A673 (cell line): ENCODE measurements at regions not wholly inside any gene's neighbourhood (a gene's known extent, or its start where the extent isn't known, plus 50 kb on each side); places are given as distances from the start of the nearest gene placed in this dataset.

ENCODE experiments used
- BruUV-seq: library from RNA; stranded (reverse); fragments of 400-500 nt; replicated peaks from 2 replicates; lab custom pipeline; 2021; lab: Mats Ljungman, UMichigan
- CTCF ChIA-PET: fragments of 300-600 bp; sonication (Branson Sonifier 250); formaldehyde crosslinking; loops from one replicate; lab custom pipeline; 2022; ENCODE audit warnings: antibody characterized with exemption; lab: Charles Lee
- POLR2A ChIA-PET: fragments of 300-600 bp; sonication (Branson Sonifier 250); formaldehyde crosslinking; loops from one replicate; lab custom pipeline; 2022; ENCODE audit warnings: antibody characterized with exemption; ENCODE audit not compliant: low non-redundant PET; lab: Charles Lee
- DNase-seq: peaks from one replicate; pipeline ENCODE4 v3.0.0-alpha.2; 2015; ENCODE audit warnings: low spot score
- H3K27ac ChIP-seq: fragments of 200-600 bp; sonication (generic); 2 replicates; pipeline ENCODE4 v1.5.1; 2016; ENCODE audit warnings: mixed run types, low read depth, mild to moderate bottlenecking, mixed read lengths, antibody characterized with exemption, low read length; ENCODE audit not compliant: poor library complexity, severe bottlenecking
- H3K27me3 ChIP-seq: fragments of 200-600 bp; sonication (generic); replicated peaks from 2 replicates; pipeline ENCODE4 v1.6.1; 2017; ENCODE audit warnings: mixed run types, low read depth, mild to moderate bottlenecking, mixed read lengths, antibody characterized with exemption, low read length; ENCODE audit not compliant: insufficient read depth, poor library complexity
- H3K36me3 ChIP-seq: fragments of 200-600 bp; sonication (generic); 2 replicates; pipeline ENCODE4 v1.6.1; 2016; ENCODE audit warnings: mixed run types, mild to moderate bottlenecking, mixed read lengths, antibody characterized with exemption, low read length; ENCODE audit not compliant: insufficient read depth, poor library complexity, severe bottlenecking
- H3K4me1 ChIP-seq: fragments of 200-600 bp; sonication (generic); 2 replicates; pipeline ENCODE4 v1.6.1; 2017; ENCODE audit warnings: mixed run types, mild to moderate bottlenecking, mixed read lengths, antibody characterized with exemption, low read length; ENCODE audit not compliant: insufficient read depth, poor library complexity, severe bottlenecking
- H3K4me3 ChIP-seq: fragments of 200-600 bp; sonication (generic); 2 replicates; pipeline ENCODE4 v1.5.1; 2016; ENCODE audit warnings: low read depth, mixed run types, mild to moderate bottlenecking, mixed read lengths, low read length; ENCODE audit not compliant: poor library complexity, severe bottlenecking
- H3K9me3 ChIP-seq: fragments of 200-600 bp; sonication (generic); 2 replicates; pipeline ENCODE4 v1.6.1; 2016; ENCODE audit warnings: mixed run types, low read depth, mild to moderate bottlenecking, mixed read lengths, antibody characterized with exemption, low read length; ENCODE audit not compliant: poor library complexity, severe bottlenecking
- EZH2 ChIP-seq: fragments of 200-600 bp; sonication (generic); IDR thresholded peaks from 2 replicates; pipeline ENCODE4 v1.6.1; 2017; ENCODE audit warnings: borderline replicate concordance, low read depth, mild to moderate bottlenecking, mixed read lengths, antibody characterized with exemption, low read length; ENCODE audit not compliant: poor library complexity, severe bottlenecking
- intact Hi-C: fragments of 100-400 bp; cut with micrococcal nuclease; formaldehyde crosslinking; loops from one replicate; pipeline ENCODE4 v1.10.0; 2022; ENCODE audit not compliant: unreplicated experiment
- TF ChIP-seq, protein P1 (sequence below): fragments of 300-800, 200-600 bp; sonication (generic); conservative IDR thresholded peaks from 2 replicates; pipeline ENCODE4 v1.5.1; 2017; ENCODE audit warnings: low read depth, mild to moderate bottlenecking, antibody characterized with exemption, low read length, moderate library complexity, mixed read lengths

DNA sequence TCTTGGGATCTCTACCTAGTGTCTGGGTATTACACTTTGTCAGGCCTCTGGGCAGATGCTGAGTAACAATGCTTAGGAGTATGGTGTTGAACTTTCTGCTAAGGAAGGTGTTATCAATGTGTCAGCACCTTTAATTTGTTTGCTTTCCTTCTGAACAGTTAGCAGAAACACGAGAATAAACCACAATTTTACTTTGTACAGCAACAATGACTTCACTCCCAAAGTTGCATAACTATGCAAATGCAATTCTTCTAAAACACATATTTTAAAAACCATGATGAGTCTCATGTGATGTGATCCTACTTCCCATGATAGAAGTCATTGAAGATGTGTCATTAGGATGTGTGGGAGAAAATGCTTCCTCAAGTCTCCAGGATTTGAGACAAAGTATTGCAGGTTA is 155.0 kb downstream of the POSTN start:
- intact Hi-C loops, result no loop called here
- POLR2A ChIA-PET, result no interaction called here
- Histone ChIP-seq H3K9me3 (no peaks in the 10 kb centered on the region), H3K4me3 (no peak overlapping the region), H3K27ac (no peak overlapping the region), H3K27me3 (peaks cover 4% of the 10 kb centered on the region), H3K4me1 (no peaks in the 10 kb centered on the region), H3K36me3 (no peaks in the 10 kb centered on the region)
- no peak for TF ChIP-seq EZH2
- TF ChIP-seq, protein P1, sequence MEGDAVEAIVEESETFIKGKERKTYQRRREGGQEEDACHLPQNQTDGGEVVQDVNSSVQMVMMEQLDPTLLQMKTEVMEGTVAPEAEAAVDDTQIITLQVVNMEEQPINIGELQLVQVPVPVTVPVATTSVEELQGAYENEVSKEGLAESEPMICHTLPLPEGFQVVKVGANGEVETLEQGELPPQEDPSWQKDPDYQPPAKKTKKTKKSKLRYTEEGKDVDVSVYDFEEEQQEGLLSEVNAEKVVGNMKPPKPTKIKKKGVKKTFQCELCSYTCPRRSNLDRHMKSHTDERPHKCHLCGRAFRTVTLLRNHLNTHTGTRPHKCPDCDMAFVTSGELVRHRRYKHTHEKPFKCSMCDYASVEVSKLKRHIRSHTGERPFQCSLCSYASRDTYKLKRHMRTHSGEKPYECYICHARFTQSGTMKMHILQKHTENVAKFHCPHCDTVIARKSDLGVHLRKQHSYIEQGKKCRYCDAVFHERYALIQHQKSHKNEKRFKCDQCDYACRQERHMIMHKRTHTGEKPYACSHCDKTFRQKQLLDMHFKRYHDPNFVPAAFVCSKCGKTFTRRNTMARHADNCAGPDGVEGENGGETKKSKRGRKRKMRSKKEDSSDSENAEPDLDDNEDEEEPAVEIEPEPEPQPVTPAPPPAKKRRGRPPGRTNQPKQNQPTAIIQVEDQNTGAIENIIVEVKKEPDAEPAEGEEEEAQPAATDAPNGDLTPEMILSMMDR, result no peak
- CTCF ChIA-PET, result no interaction called here
- BruUV-seq, result no TSS peak
- DNase-seq, result no peak

DNA sequence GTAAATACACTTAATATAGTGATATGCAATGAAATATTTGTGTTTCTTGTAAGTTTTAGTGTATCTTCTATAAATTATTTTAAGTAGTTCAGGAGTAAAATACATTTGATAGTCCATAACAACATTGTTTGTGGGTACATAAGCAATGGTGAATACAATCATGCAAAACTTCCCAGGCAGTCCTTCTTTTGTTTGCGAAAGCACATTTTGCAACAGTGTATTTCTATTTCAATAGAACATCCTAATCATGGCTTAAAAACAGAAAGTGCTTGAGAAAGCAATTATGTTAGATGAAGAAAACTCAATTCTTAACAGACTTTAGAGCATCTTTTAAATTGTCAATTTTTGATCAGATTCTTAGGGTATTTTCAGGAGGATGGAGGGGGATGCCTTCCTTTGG is 155.6 kb downstream of the POSTN start:
- intact Hi-C loops, result no loop called here
- no TSS peak for BruUV-seq

DNA sequence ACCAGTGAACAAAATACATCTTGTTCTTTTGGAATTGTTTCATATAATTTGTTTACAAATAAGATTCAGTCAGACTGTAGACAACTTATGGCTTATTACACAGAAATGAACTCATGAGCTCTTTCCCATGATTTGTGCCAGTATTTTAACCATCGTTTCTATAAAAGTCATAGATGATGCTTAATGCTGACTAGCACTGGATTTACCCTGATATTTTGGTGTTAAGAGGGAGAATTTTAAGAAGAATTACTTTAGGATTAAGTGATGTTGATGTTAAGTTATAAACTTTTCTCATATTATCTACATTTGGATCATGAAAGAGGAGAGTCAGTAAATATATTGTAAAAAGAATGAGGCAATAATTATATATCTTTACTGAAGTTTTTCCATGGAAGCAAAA is 162.7 kb downstream of the POSTN start:
- no peak overlapping the region for H3K4me3 ChIP-seq
- no peaks in the 10 kb centered on the region for H3K36me3 ChIP-seq
- TF ChIP-seq, protein P1, result no peak
- no peak for TF ChIP-seq EZH2
- no peaks in the 10 kb centered on the region for H3K9me3 ChIP-seq
- no peak for DNase-seq
- ChIA-PET POLR2A (no interaction called here), CTCF (no interaction called here)
- no peaks in the 10 kb centered on the region for H3K27me3 ChIP-seq
- intact Hi-C loops, result no loop called here
- no TSS peak for BruUV-seq
- no peaks in the 10 kb centered on the region for H3K4me1 ChIP-seq
- no peak overlapping the region for H3K27ac ChIP-seq

More for the DNA sequence above, 155.6 kb downstream of the POSTN start:
- CTCF ChIA-PET, result no interaction called here
- TF ChIP-seq EZH2, result no peak
- TF ChIP-seq, protein P1, result no peak
- no peak overlapping the region for H3K27ac ChIP-seq
- H3K9me3 ChIP-seq, result no peaks in the 10 kb centered on the region
- POLR2A ChIA-PET, result no interaction called here
- H3K36me3 ChIP-seq, result no peaks in the 10 kb centered on the region
- H3K4me3 ChIP-seq, result no peak overlapping the region
- no peak for DNase-seq
- peaks cover 4% of the 10 kb centered on the region for H3K27me3 ChIP-seq
- H3K4me1 ChIP-seq, result no peaks in the 10 kb centered on the region
